ENCODE measurements at regions not wholly inside any gene's neighbourhood (a gene's known extent, or its start where the extent isn't known, plus 50 kb on each side); places are given as distances from the start of the nearest gene placed in this dataset.
A peak's percentile ranks its signal among the peaks of the same experiment; 100 is the strongest.

DNA sequence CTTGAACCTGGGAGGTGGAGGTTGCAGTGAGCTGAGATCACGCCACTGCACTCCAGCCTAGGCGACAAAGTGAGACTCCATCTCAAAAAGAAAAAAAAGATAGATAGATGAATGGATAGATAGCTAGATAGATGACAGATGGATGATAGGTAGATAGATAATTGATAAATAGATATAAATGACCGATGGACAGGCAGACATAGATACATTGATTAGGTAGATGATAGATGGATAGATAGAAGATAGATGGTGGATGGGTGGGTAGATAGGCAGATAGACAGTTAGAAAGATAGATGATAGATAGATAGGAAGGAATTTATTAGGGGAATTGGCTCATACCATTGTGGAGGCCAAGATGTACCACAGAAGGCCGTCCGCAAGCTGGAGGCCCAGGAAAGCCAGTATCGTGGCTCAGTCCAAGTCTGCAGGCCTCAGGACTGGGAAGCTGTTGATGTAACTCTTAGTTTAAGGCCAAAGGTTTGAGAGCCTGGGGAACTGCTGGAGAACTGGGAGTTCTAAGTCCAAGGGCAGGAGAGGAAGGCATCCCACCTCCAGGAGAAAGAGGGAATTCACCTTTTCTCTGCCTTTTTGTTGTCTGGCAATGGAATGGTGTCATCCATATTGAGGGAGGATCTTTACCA lies 156.1 kb downstream of the SEC14L1 start:
- peak in 1 of 2 donors; percentile 0 for DNase-seq
- whole genome bisulfite sequencing, 5 donors = 91 to 98% (median 96%) methylated on average over 6 of the region's 6 CpGs
- intact Hi-C loops (cut with DNase I; ENCODE audit: low total_unique reads) = no loop called here
- H3K27ac ChIP-seq = no peak overlapping the region
- TF ChIP-seq POLR2AphosphoS5 (IDR thresholded peaks at IDR 0.05) = no peak
- TF ChIP-seq, protein P1, sequence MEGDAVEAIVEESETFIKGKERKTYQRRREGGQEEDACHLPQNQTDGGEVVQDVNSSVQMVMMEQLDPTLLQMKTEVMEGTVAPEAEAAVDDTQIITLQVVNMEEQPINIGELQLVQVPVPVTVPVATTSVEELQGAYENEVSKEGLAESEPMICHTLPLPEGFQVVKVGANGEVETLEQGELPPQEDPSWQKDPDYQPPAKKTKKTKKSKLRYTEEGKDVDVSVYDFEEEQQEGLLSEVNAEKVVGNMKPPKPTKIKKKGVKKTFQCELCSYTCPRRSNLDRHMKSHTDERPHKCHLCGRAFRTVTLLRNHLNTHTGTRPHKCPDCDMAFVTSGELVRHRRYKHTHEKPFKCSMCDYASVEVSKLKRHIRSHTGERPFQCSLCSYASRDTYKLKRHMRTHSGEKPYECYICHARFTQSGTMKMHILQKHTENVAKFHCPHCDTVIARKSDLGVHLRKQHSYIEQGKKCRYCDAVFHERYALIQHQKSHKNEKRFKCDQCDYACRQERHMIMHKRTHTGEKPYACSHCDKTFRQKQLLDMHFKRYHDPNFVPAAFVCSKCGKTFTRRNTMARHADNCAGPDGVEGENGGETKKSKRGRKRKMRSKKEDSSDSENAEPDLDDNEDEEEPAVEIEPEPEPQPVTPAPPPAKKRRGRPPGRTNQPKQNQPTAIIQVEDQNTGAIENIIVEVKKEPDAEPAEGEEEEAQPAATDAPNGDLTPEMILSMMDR (IDR thresholded peaks at IDR 0.05) = no peak
- TF ChIP-seq POLR2A (IDR thresholded peaks at IDR 0.05) = no peak
- TF ChIP-seq EP300 (IDR thresholded peaks at IDR 0.05) = no peak
- no peaks in the 10 kb centered on the region for H3K9me3 ChIP-seq
- peaks cover 0 to 13% (median 6%) of the 10 kb centered on the region in 4 donors for H3K36me3 ChIP-seq
- H3K4me3 ChIP-seq = no peak overlapping the region
- H3K4me1 ChIP-seq = peaks cover 0 to 17% (median 4%) of the 10 kb centered on the region in 4 donors
- no peaks in the 10 kb centered on the region for H3K27me3 ChIP-seq

DNA sequence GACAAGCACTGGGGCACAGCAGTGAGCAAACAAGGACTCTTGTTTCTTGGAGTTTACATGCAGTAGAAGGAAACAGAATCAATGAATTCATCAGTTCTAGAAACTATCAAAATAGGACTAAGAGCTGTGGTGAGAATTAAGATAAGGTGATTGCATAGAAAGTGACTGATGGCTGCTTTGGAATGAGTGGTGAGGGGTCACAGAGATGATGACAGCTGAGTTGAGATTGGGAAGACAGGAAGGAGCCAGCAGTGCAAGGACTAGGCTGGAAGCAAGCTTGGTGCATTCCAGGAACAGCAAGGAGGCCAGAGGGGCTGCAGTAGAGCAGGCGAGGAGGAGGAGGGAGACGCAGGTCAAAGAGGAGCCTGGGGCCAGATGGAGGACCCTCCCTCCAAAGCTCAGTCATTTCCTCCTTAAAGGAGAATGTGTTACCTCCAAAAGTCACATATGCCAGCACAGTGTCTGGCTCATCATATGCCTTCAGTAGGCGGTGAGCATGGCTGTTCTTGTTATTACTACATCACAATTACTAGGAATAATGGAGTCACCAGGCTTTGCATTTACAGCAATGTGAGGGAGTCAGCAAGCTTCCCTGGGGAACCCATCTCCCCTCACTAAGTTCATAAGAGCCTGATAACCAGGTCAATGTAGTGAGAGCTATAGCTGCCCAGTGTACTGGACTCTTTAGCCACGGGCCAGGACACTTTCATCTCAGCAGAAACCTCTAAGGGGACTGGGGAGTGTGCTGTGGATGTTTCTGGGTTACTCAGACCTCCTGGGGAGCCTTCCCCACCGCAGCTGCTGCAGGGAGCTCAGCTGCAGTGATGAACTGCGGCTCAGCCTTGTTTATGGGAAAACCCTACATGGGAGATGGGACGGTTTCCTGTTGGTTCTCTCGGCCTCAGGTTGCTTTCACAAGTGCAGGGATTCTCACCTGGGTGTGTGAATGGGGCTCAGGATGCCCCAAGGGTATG lies 157.2 kb downstream of the SEC14L1 start:
- H3K27me3 ChIP-seq = no peaks in the 10 kb centered on the region
- H3K4me1 ChIP-seq = peaks cover 0 to 20% (median 6%) of the 10 kb centered on the region in 4 donors
- TF ChIP-seq, protein P1 (IDR thresholded peaks at IDR 0.05) = no peak
- TF ChIP-seq POLR2A (IDR thresholded peaks at IDR 0.05) (no peak), POLR2AphosphoS5 (IDR thresholded peaks at IDR 0.05) (no peak), EP300 (IDR thresholded peaks at IDR 0.05) (no peak)
- peak in 1 of 2 donors; percentile 1 for DNase-seq
- intact Hi-C loops (cut with DNase I; ENCODE audit: low total_unique reads) = no loop called here
- no peaks in the 10 kb centered on the region for H3K9me3 ChIP-seq
- WGBS, 5 donors = 89 to 95% (median 93%) methylated on average over 7 to 8 of the region's 8 CpGs
- peaks cover 0 to 13% (median 6%) of the 10 kb centered on the region in 4 donors for H3K36me3 ChIP-seq
- H3K27ac ChIP-seq = no peak overlapping the region
- H3K4me3 ChIP-seq = no peak overlapping the region

DNA sequence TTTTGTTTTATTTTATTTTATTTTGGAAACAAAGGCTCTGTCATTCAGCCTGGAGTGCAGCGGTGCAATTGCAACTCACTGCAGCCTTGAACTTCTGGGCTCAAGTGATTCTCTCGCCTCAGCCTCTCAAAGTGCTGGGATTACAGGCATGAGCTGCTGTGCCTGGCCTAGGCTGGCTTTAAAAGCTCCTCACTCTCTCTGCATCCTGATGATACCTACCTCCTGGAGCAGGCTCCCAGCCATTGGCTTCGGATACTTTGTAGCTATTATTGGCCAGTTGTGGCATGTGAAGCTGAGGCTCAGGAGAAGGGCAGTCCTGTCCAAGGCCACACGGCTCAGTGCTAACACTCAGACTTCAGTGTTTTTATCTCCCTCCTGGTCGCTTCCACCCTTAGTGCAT lies 158.0 kb downstream of the SEC14L1 start:
- H3K27me3 ChIP-seq = no peaks in the 10 kb centered on the region
- H3K9me3 ChIP-seq = no peaks in the 10 kb centered on the region
- peaks cover 0 to 13% (median 6%) of the 10 kb centered on the region in 4 donors for H3K36me3 ChIP-seq
- TF ChIP-seq, protein P1 (IDR thresholded peaks at IDR 0.05) = no peak
- TF ChIP-seq POLR2AphosphoS5 (IDR thresholded peaks at IDR 0.05) (no peak), EP300 (IDR thresholded peaks at IDR 0.05) (no peak), POLR2A (IDR thresholded peaks at IDR 0.05) (no peak)
- H3K4me1 ChIP-seq = peaks cover 0 to 20% (median 6%) of the 10 kb centered on the region in 4 donors
- peak in 1 of 2 donors; percentile 1 for DNase-seq
- WGBS, 5 donors = 94 to 99% (median 99%) methylated on average over 5 of the region's 5 CpGs
- intact Hi-C loops (cut with DNase I; ENCODE audit: low total_unique reads) = no loop called here
- H3K4me3 ChIP-seq = no peak overlapping the region
- H3K27ac ChIP-seq = no peak overlapping the region

DNA sequence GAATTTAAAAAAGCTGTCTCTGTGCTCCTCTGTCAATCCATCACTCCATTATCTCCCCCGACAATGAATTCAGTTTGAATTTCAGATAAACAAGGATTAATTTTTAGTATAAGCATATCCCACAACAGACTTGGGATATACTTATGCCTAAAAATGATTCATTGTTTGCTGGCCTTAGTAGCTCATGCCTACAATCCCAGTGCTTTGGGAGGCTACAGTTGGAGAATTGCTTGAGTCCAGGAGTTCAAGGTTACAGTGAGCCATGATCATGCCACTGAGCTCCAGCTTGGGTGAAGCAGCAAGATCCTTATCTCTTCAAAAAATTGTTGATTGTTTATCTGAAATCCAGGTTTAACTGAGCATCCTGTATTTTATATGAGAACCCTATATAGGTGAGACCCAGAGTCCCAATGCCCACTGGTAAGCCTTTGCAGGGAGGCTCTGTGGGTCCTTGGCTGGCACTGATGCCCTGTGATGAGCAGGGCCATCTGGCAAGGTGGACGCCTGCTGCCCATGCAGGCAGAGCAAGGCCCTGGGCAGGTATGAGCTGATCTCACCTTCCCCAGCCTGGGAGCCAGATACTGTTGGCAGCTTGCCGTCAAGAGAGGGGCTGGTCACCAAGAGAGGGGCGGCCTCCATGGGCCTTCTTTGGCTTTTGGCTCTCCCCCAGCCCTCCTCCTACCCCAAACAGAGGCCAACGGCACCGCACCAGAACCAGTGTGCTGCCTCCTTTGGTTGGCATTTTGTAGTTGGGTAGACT lies 158.7 kb downstream of the SEC14L1 start:
- peaks cover 0 to 13% (median 6%) of the 10 kb centered on the region in 4 donors for H3K36me3 ChIP-seq
- TF ChIP-seq POLR2A (IDR thresholded peaks at IDR 0.05) (no peak), EP300 (IDR thresholded peaks at IDR 0.05) (no peak), POLR2AphosphoS5 (IDR thresholded peaks at IDR 0.05) (no peak)
- TF ChIP-seq, protein P1 (IDR thresholded peaks at IDR 0.05) = no peak
- H3K4me1 ChIP-seq = peaks cover under 1 to 26% (median 6%) of the 10 kb centered on the region in 4 donors

More for the DNA sequence above, 158.7 kb downstream of the SEC14L1 start:
- H3K4me3 ChIP-seq = no peak overlapping the region
- peak in 1 of 2 donors; percentile 3 for DNase-seq
- no peaks in the 10 kb centered on the region for H3K27me3 ChIP-seq
- H3K9me3 ChIP-seq = no peaks in the 10 kb centered on the region
- intact Hi-C loops (cut with DNase I; ENCODE audit: low total_unique reads) = no loop called here
- H3K27ac ChIP-seq = no peak overlapping the region
- 80 to 94% (median 90%) methylated on average over 6 of the region's 6 CpGs for WGBS, 5 donors

Measured in stomach (tissue), 8 donors.